Stimulated activated CD4-positive, alpha-beta T cell treated with anti-CD3 and anti-CD28 coated beads, Interleukin-2, amount 100 ng/mL, for 48 hours (primary cell): ENCODE measurements at regions not wholly inside any gene's neighbourhood (a gene's known extent, or its start where the extent isn't known, plus 50 kb on each side); places are given as distances from the start of the nearest gene placed in this dataset.

Experiments used
- DNase-seq, 2 donors: peaks; one replicate each; pipeline ENCODE4 v3.0.0-alpha.2; 2020

DNA sequence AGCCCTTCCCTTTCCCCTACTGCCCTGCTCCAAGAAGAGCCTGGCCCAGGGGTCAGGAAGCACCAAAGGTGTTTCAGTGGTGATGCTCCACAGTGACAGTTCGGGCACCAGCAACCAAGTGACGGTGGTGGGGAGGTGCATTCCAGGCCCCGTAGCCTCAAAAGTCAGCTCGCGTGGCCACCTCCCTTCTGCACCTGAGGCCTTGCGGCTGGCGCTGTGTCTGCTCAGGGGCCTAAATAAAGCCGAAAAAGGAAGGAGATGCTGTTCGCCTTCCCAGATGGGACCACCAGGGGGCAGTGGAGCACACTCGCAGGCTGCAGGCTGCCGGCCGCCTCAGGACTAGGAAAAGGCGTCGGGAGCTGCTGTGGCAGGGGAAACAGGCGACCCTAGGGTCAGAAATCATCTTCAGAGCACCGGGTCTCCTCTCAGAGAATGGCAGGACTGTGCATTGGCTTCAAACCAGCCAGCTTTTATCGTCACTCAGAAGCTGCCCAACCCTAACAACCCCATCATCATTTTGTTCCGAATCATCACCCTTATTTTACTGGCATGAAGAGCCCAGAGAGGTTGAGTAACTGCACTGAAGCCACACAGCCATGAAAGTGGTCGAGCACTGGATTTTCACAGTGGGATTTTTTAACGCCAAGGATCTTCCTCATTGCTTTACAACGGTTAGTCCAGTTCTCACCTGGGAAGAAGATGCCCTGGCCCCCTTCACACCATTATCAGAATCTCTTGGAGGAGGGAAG, 213.0 kb upstream of the CELF4 start:
- peak; percentile 26 to 49 for DNase-seq

DNA sequence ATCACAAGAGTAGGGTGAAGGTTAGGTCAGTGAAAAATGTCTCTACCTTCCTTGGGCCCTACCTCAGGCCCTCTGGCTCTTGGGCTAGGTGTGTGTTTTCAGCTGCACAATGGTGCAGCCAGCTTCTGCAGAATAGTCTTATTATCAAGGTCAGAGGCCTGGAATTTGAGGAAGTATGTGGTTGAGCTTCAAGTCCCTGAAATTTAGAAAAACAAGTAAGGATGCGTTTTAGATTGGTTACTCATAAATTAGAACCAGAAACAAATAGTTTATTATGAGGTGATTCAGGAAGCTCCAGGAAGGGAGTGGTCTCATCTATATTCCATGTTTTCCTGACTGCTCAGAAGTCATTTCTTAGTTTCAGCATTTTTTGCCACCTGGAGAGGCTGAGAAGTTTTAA, 204.2 kb upstream of the CELF4 start:
- DNase-seq, result no peak

- DNase-seq, result no peak
Measured at GRCh38 chr18:37764541-37765288, 199.1 kb upstream of the CELF4 start.

DNA sequence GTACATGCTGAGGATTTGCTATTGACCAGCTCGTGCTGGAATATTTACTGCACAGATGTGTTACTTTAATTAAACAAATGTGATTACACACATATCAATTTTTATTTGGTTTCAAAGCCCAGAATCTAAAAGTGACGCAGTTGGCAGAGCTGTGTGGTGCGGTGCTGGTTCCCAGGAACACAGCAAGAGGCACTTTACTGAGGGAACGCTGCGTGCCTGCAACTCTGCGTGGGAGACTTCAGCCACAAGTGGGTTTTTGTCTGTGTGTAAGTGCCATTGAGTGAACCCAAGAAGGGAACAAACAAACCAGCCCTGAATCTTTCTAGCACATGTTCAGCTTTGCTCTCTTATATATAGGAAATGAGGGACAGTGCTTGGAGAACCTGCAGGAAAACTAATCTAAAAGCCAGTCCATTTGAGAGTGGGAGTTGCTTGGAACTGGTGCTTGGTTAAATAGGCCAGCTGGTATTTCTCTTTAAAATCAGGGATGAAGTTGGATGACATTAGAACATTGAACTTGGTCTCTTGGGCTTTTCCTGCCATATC, 196.6 kb upstream of the CELF4 start:
- no peak for DNase-seq

DNA sequence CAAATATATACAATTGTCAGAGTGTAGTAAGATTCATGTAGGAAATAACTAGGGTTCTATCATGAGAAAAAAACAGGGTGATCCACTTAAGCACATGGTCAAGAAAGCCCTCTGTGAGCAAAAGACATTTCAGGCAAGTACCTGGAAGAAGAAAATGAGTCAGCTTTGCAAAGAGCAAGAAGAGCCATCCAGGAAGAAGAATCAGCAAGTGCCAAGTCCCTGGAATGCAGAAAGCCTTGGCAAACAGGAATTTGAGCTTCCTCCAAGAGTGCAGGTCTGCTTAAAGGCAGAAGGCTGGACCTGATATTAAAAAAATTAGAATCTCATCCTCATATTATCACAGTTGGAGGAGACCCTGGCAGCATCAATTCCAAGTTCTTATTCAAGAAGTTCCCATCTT, 188.5 kb upstream of the CELF4 start:
- no peak for DNase-seq

DNA sequence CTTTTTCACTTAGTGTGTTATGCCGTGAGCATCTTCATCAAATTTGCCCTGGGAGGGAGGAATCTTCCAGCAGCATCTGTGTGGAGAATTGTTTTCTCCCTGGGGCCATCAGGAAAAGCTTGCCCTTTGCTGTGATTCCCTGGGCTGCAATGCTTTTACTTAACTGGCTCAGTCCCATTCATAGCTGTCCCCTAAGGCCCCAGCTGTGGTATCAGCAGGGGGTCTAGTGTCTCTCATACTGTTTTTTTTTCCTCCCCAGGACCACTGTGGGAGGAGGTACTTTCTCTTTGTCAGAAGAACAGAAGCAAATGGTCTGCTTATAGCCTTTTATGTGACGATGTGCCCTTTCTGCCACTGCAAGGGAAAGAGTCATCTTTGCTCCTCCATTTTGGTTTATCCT, 176.8 kb upstream of the CELF4 start:
- DNase-seq, result no peak

- no peak for DNase-seq
Measured at GRCh38 chr18:37741032-37741623, 175.5 kb upstream of the CELF4 start.

DNA sequence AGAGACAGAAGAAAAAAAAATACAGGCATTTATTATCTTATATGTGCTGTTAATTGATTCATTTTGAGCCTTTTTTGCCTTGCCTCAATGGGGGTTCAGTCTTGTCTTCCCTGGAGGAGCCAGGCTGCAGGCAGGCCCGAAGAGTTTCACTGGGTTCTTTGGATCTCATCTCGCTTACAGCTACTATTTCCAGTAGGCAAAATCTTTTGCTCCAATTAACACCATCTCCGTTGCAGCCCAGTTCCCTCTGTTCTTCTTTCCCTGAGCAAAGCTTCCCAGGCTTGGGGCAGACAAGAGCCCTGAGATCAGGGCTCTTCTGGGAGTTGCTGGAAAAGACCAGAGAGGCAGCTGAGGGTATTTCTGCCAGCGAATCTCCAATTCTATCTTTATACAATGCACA, 168.8 kb upstream of the CELF4 start:
- DNase-seq, result no peak

- no peak for DNase-seq
Measured at GRCh38 chr18:37729716-37730115, 164.1 kb upstream of the CELF4 start.

DNA sequence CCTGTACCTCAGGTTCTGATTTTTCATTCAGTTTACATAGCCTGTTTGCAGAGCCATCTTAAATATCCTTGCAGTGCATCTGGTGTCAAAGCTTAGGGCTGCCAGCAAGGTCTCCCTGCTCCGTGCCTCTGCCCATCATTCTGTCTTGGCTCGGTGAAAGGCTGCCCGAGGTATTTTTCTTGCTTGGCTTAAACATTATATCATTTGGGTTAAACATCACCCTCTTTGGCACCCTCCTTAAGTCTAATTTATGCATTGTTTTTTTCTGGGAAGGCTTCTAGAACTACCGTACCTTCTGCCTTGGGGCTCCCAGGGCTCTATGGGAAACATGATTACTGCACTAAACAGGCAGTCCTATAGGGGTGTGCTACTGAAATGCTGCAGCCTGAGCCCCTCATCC, 158.6 kb upstream of the CELF4 start:
- no peak for DNase-seq

- no peak for DNase-seq
Measured at GRCh38 chr18:37721544-37722522, 156.2 kb upstream of the CELF4 start.

- no peak for DNase-seq
Measured at GRCh38 chr18:37720663-37721062, 155.1 kb upstream of the CELF4 start.

GRCh38 chr18:37717656-37718055, 152.1 kb upstream of the CELF4 start:
- no peak for DNase-seq

DNA sequence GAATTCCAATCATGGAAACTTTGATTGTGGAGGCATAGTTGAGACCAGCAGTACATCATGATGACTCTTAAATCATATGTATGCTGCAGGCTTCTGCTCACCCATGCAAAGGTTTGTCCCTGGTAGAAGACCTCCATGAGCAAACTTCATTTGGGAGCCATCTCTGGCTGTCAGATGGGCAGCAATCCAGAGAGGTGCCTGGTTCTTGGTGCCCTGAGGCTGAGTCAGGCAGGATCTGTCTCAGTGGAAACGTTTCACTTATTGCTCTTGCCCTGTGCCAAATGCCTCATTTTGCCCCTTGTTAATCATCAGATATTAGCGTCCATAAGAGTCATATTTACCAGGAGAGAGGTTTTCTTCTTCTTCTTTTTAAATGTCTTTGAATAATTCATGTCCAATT, 151.5 kb upstream of the CELF4 start:
- no peak for DNase-seq

DNA sequence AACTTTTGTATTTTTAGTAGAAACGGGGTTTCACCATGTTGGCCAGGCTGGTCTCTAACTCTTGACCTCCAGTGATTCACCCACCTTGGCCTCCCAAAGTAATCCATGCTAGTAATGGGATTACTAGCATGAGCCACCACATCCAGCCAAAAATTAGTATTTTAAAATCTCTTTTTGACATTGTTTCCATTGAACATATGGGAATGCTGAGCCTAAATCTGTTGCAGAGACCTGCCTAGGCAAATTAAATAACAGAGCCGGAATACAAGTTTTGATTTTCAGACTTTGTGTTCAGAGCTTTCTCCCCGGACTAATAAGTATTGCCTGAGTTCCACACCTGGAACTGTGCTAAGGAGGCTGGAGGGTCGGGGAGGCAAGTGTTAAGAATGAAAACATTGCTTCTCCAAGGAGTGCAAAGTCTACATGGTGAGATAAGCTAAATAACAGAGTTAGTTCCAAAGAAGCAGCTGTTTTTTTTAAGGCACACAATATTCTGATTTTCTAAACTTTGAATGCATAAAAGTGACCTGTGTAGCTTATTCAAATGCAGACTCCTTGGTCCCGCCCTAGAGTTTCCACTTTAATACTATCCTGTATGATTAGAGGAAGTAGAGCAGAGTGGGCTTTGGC, 150.6 kb upstream of the CELF4 start:
- DNase-seq, result no peak

- no peak for DNase-seq
Measured at GRCh38 chr18:37714691-37715090, 149.1 kb upstream of the CELF4 start.

- no peak for DNase-seq
Measured at GRCh38 chr18:37712776-37713175, 147.2 kb upstream of the CELF4 start.

DNA sequence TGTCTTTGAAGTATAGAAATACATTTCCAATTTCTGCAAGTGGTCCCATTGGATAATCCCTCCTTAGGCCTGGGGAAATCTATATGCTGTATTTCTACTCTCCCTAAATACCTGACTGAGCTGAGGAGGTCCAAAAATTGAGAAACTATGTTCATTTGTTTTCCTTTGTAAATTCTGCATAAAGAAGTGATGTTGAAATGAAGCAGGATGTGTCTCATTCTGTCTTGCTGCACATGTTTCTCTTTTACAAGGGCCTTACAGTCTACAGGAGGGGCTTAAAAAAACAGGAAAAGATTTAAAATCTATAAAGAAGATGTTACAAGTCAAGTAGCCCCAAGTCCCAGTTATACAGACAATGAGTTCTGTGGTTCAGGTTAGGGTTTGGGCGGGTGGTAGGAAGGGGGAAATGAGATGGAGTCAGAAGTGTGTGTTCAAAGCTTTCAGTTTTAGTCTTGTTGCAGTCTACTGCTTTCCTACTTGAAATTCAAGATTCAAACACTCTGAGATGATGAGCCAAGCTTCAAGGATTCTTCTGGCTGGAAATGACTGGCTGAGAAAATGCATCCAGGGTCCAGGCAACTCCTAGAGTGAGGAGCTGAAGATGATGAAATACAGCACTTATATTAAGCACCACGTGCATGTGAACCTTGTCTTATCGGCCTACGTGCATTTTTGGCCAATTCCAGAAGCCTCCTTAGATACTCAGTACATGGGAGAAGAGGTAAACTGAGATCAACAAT, 146.3 kb upstream of the CELF4 start:
- no peak for DNase-seq

DNA sequence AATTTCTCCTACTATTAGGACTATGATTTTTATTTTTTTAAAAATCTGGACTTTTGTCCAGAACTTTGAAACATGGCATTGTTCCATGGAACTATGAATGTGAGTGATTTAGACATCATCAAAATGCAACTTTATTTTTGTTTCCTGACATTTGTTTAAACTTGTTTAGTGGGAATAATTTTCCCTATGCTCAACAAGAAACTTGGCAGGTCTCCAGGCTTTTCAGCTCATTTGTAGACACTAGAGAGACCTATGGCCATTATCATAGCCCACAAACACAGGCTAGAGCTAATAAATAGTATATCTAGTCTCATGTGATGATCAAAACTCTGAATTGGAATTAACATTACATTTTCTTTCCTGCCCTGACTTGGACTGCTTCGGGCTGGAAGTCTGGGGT, 145.1 kb upstream of the CELF4 start:
- DNase-seq, result no peak

GRCh38 chr18:37709740-37710139, 144.1 kb upstream of the CELF4 start:
- DNase-seq, result no peak

DNA sequence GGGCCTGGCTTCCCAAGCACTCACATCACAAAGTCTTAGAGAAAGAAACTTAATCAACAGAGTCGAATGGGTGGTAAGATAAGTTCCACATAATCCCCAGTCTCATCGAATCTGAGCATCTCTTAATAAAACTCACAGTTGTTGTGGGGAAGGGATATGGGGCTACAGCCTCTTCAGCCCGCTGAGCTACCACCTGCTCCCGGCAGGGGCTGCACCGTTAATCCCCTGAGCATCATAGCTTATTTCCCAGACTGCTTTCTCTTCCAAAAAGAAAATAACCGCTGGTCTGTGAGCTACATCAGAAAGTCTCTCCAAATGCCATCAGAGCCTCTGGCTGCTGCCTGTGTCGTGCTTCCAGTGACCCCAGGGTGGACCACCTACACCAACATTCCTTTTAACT, 139.4 kb upstream of the CELF4 start:
- no peak for DNase-seq
